Panc1 (cell line): ENCODE measurements at regions not wholly inside any gene's neighbourhood (a gene's known extent, or its start where the extent isn't known, plus 50 kb on each side); places are given as distances from the start of the nearest gene placed in this dataset.

Experiments
- ATAC-seq: fragments of 200-7000 bp; cut with Tn5 transposase; 2 replicates; pipeline ENCODE4 v1.9.1; 2020; ENCODE audit warnings: mild to moderate bottlenecking, moderate library complexity
- BruUV-seq: library from RNA; stranded (reverse); fragments of 400-500 nt; replicated peaks from 2 replicates; lab custom pipeline; 2021; lab: Mats Ljungman, UMichigan
- CTCF ChIA-PET: fragments of 300-600 bp; sonication (Branson Sonifier 250); formaldehyde crosslinking; loops from one replicate; lab custom pipeline; 2022; ENCODE audit warnings: antibody characterized with exemption; lab: Charles Lee
- POLR2A ChIA-PET: fragments of 300-600 bp; sonication (Branson Sonifier 250); formaldehyde crosslinking; loops from one replicate; lab custom pipeline; 2022; ENCODE audit warnings: antibody characterized with exemption; lab: Charles Lee
- DNase-seq: peaks from one replicate; pipeline ENCODE4 v3.0.0-alpha.2; 2010; ENCODE audit warnings: low read depth, low spot score
- H3K27ac ChIP-seq: 2 replicates; pipeline ENCODE4 v1.5.1; 2011; ENCODE audit warnings: mild to moderate bottlenecking, low read length, inconsistent platforms
- H3K27me3 ChIP-seq: fragments of 200-500 bp; sonication (Bioruptor generic); 2 replicates; pipeline ENCODE4 v1.6.0; 2014; ENCODE audit warnings: low read length, inconsistent platforms; ENCODE audit not compliant: control insufficient read depth, insufficient read depth
- H3K36me3 ChIP-seq: fragments of 200-500 bp; sonication (Bioruptor generic); 2 replicates; pipeline ENCODE4 v1.5.1; 2014; ENCODE audit warnings: inconsistent platforms, mild to moderate bottlenecking, low read length, moderate library complexity; ENCODE audit not compliant: control insufficient read depth, insufficient read depth
- H3K4me1 ChIP-seq: 2 replicates; pipeline ENCODE4 v1.5.1; 2011; ENCODE audit warnings: inconsistent platforms, mild to moderate bottlenecking, low read length, moderate library complexity; ENCODE audit not compliant: control insufficient read depth, insufficient read depth
- H3K4me3 ChIP-seq, 2 experiments: 2 replicates each; pipeline ENCODE4 v1.5.1; 2011 to 2012; ENCODE audit warnings: low read depth in 2 of 2, low read length in 2 of 2, mild to moderate bottlenecking in 2 of 2, inconsistent platforms in 1 of 2, moderate library complexity in 1 of 2
- H3K9me3 ChIP-seq: fragments of 200-500 bp; sonication (Bioruptor generic); 2 replicates; pipeline ENCODE4 v1.5.1; 2014; ENCODE audit warnings: low read depth, mild to moderate bottlenecking, inconsistent platforms, low read length, moderate library complexity; ENCODE audit not compliant: control insufficient read depth, insufficient read depth
- POLR2AphosphoS5 ChIP-seq: IDR thresholded peaks from 2 replicates; pipeline ENCODE4 v1.6.1; 2012; ENCODE audit warnings: mild to moderate bottlenecking, low read depth, low read length, moderate library complexity
- SIN3A ChIP-seq: IDR thresholded peaks from 2 replicates; pipeline ENCODE4 v1.6.1; 2012; ENCODE audit warnings: low read depth, mild to moderate bottlenecking, low read length, moderate library complexity, borderline replicate concordance; ENCODE audit not compliant: insufficient read depth
- TCF7L2 ChIP-seq: IDR thresholded peaks from 2 replicates; pipeline ENCODE4 v1.6.1; 2011; ENCODE audit warnings: mild to moderate bottlenecking, low read depth, low read length, inconsistent platforms
- in situ Hi-C: cut with HindIII; loops from 2 replicates; pipeline ENCODE4 v1.10.0; 2016; ENCODE audit warnings: low sequenced_read_pairs, low pct_unique_long_range_greater_than_20kb
- intact Hi-C: fragments of 100-400 bp; cut with micrococcal nuclease; formaldehyde crosslinking; loops from one replicate; pipeline ENCODE4 v1.10.0; 2022; ENCODE audit not compliant: unreplicated experiment
- TF ChIP-seq, protein P1 (sequence below): fragments of 450-650 bp; IDR thresholded peaks from 2 replicates; pipeline ENCODE4 v1.5.1; 2017; ENCODE audit warnings: mild to moderate bottlenecking
- TF ChIP-seq, protein P2 (sequence below), 2 experiments: IDR thresholded peaks; 2 replicates each; pipeline ENCODE4 v1.6.1; 2011 to 2012; ENCODE audit warnings: low read depth in 2 of 2, control low read depth in 1 of 2, low read length in 1 of 2, mild to moderate bottlenecking in 1 of 2, moderate library complexity in 1 of 2; ENCODE audit not compliant: insufficient read depth in 1 of 2

- no peak overlapping the region for H3K4me3 ChIP-seq
- CTCF ChIA-PET: no interaction called here
- in situ Hi-C loops: no loop called here
- no peaks in the 10 kb centered on the region for H3K9me3 ChIP-seq
- H3K36me3 ChIP-seq: no peaks in the 10 kb centered on the region
- TF ChIP-seq TCF7L2 (no peak), POLR2AphosphoS5 (no peak), SIN3A (no peak)
- TF ChIP-seq, protein P1, sequence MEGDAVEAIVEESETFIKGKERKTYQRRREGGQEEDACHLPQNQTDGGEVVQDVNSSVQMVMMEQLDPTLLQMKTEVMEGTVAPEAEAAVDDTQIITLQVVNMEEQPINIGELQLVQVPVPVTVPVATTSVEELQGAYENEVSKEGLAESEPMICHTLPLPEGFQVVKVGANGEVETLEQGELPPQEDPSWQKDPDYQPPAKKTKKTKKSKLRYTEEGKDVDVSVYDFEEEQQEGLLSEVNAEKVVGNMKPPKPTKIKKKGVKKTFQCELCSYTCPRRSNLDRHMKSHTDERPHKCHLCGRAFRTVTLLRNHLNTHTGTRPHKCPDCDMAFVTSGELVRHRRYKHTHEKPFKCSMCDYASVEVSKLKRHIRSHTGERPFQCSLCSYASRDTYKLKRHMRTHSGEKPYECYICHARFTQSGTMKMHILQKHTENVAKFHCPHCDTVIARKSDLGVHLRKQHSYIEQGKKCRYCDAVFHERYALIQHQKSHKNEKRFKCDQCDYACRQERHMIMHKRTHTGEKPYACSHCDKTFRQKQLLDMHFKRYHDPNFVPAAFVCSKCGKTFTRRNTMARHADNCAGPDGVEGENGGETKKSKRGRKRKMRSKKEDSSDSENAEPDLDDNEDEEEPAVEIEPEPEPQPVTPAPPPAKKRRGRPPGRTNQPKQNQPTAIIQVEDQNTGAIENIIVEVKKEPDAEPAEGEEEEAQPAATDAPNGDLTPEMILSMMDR: no peak
- TF ChIP-seq, protein P2, sequence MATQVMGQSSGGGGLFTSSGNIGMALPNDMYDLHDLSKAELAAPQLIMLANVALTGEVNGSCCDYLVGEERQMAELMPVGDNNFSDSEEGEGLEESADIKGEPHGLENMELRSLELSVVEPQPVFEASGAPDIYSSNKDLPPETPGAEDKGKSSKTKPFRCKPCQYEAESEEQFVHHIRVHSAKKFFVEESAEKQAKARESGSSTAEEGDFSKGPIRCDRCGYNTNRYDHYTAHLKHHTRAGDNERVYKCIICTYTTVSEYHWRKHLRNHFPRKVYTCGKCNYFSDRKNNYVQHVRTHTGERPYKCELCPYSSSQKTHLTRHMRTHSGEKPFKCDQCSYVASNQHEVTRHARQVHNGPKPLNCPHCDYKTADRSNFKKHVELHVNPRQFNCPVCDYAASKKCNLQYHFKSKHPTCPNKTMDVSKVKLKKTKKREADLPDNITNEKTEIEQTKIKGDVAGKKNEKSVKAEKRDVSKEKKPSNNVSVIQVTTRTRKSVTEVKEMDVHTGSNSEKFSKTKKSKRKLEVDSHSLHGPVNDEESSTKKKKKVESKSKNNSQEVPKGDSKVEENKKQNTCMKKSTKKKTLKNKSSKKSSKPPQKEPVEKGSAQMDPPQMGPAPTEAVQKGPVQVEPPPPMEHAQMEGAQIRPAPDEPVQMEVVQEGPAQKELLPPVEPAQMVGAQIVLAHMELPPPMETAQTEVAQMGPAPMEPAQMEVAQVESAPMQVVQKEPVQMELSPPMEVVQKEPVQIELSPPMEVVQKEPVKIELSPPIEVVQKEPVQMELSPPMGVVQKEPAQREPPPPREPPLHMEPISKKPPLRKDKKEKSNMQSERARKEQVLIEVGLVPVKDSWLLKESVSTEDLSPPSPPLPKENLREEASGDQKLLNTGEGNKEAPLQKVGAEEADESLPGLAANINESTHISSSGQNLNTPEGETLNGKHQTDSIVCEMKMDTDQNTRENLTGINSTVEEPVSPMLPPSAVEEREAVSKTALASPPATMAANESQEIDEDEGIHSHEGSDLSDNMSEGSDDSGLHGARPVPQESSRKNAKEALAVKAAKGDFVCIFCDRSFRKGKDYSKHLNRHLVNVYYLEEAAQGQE (IDR thresholded peaks at IDR 0.05; ENCODE audit: insufficient read depth in 1 of 2, low read depth in 2 of 2, low read length in 1 of 2): no peak
- intact Hi-C loops: no loop called here
- DNase-seq: no peak
- H3K27me3 ChIP-seq: no peaks in the 10 kb centered on the region
- no peak overlapping the region for H3K27ac ChIP-seq
- BruUV-seq: no TSS peak
- POLR2A ChIA-PET: no interaction called here
- ATAC-seq: no peak
- no peaks in the 10 kb centered on the region for H3K4me1 ChIP-seq
Observed at GRCh38 chr13:46982856-46983582, 86.2 kb upstream of the HTR2A start.

GRCh38 chr13:46975173-46975572 is 78.3 kb upstream of the HTR2A start:
- CTCF ChIA-PET: no interaction called here
- BruUV-seq: no TSS peak
- DNase-seq (no peak), ATAC-seq (no peak)
- in situ Hi-C loops (no loop called here), intact Hi-C loops (loop anchor here (10.0 kb wide), 1 partner anchor 800 kb away; no protein-coding TSS in a partner anchor)
- TF ChIP-seq, protein P2 (IDR thresholded peaks at IDR 0.05; ENCODE audit: insufficient read depth in 1 of 2, low read depth in 2 of 2, low read length in 1 of 2): no peak
- TF ChIP-seq SIN3A: no peak
- no peak for TF ChIP-seq TCF7L2
- TF ChIP-seq, protein P1: no peak
- TF ChIP-seq POLR2AphosphoS5: no peak
- H3K36me3 ChIP-seq: no peaks in the 10 kb centered on the region
- no peak overlapping the region for H3K4me3 ChIP-seq
- no peak overlapping the region for H3K27ac ChIP-seq
- H3K4me1 ChIP-seq: no peaks in the 10 kb centered on the region
- no peaks in the 10 kb centered on the region for H3K9me3 ChIP-seq
- POLR2A ChIA-PET: no interaction called here
- no peaks in the 10 kb centered on the region for H3K27me3 ChIP-seq
